Body of pancreas (tissue), 4 donors: ENCODE measurements at regions not wholly inside any gene's neighbourhood (a gene's known extent, or its start where the extent isn't known, plus 50 kb on each side); places are given as distances from the start of the nearest gene placed in this dataset.

ENCODE experiments used
- POLR2A ChIP-seq, 3 donors: fragments of 450-650 bp; IDR thresholded peaks; one replicate each; pipeline ENCODE4 v1.6.1; 2016; ENCODE audit warnings: antibody characterized with exemption in 3 of 3, mild to moderate bottlenecking in 2 of 3
- TF ChIP-seq, protein P1 (sequence below), 7 experiments: fragments of 450-650 bp in 4 of 7; fragments of 200-600 bp in 3 of 7; sonication (generic) in 3 of 7; IDR thresholded peaks; one replicate each; pipeline ENCODE4 v1.5.1; 2016 to 2019; ENCODE audit warnings: antibody characterized with exemption in 7 of 7

GRCh38 chr9:99602854-99603253 is 218.8 kb upstream of the NR4A3 start:
- TF ChIP-seq, protein P1, sequence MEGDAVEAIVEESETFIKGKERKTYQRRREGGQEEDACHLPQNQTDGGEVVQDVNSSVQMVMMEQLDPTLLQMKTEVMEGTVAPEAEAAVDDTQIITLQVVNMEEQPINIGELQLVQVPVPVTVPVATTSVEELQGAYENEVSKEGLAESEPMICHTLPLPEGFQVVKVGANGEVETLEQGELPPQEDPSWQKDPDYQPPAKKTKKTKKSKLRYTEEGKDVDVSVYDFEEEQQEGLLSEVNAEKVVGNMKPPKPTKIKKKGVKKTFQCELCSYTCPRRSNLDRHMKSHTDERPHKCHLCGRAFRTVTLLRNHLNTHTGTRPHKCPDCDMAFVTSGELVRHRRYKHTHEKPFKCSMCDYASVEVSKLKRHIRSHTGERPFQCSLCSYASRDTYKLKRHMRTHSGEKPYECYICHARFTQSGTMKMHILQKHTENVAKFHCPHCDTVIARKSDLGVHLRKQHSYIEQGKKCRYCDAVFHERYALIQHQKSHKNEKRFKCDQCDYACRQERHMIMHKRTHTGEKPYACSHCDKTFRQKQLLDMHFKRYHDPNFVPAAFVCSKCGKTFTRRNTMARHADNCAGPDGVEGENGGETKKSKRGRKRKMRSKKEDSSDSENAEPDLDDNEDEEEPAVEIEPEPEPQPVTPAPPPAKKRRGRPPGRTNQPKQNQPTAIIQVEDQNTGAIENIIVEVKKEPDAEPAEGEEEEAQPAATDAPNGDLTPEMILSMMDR (IDR thresholded peaks at IDR 0.05) = no peak
- TF ChIP-seq POLR2A (IDR thresholded peaks at IDR 0.05) = no peak
